ENCODE measurements at regions not wholly inside any gene's neighbourhood (a gene's known extent, or its start where the extent isn't known, plus 50 kb on each side); places are given as distances from the start of the nearest gene placed in this dataset.

DNA sequence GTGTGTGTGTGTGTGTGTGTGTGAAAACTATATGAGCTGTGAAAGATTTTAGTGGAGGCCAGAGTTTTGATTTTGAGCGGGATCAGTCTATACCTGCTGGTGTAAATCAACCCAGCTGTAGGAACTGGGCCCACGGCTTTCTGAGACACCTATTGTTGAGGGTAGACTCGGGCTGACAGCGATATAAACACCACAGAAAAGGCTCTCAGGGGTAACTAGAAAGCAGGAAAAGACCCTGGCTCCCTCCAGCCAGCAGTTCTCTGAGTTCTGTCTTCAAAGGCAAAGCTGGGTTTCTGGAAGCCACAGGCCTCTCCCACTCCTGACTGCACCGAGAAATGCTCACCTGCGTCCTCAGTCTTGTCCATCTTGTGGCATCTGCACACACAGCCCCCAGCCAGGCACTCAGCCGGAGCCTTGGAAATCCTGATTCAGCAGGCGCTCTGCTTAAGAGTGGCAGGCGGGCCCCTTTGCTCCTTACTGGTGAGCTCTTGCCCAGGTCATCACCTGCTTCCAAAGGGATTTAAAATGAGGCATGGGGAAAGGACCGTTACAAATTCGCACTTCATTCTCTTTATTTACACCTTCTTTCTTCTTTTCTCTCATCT, 223.3 kb downstream of the NDUFS4 start:
- no peak overlapping the region for H4K8ac ChIP-seq (ENCODE audit: extremely low read depth, insufficient read depth, low read length)
- POLR2A ChIA-PET (ENCODE audit: partially characterized antibody) = no interaction called here

More for the DNA sequence above, 223.3 kb downstream of the NDUFS4 start:
- H3K23ac ChIP-seq (ENCODE audit: insufficient read length) = no peak overlapping the region
- H2BK120ac ChIP-seq (replicated peaks; ENCODE audit: low read depth, low read length) = no peak overlapping the region
- H2AK5ac ChIP-seq (ENCODE audit: low read depth, low read length) = no peak overlapping the region
- no peak overlapping the region for H3K14ac ChIP-seq (ENCODE audit: insufficient read length)
- H3K4me1 ChIP-seq (replicated peaks in 1 of 4; ENCODE audit: control insufficient read depth in 3 of 4, insufficient read depth in 4 of 4, low read length in 3 of 4) = peaks cover 1 to 7% (median 4%) of the 10 kb centered on the region in 4 experiments; a peak in 2 of 7 replicates
- H3K79me2 ChIP-seq (ENCODE audit: control insufficient read depth in 1 of 2, insufficient read depth in 2 of 2, low read length in 2 of 2) = no peaks in the 10 kb centered on the region
- H4K91ac ChIP-seq (replicated peaks; ENCODE audit: insufficient read length, low read length) = no peak overlapping the region
- no peak for DNase-seq (ENCODE audit: low read depth in 1 of 2, low spot score in 2 of 2)
- H3K9me3 ChIP-seq (ENCODE audit: insufficient read depth in 2 of 2, low read depth in 1 of 2, low read length in 1 of 2) = peaks cover 2 to 5% of the 10 kb centered on the region in 2 experiments; a peak in 1 of 4 replicates
- H3K23me2 ChIP-seq (ENCODE audit: low read depth, low read length) = no peaks in the 10 kb centered on the region
- H3K4me2 ChIP-seq (ENCODE audit: insufficient read depth in 1 of 2, low read depth in 2 of 2, low read length in 2 of 2) = no peak overlapping the region
- H3K27me3 ChIP-seq (replicated peaks in 1 of 4; ENCODE audit: control insufficient read depth in 3 of 4, extremely low read depth in 1 of 4, insufficient read depth in 3 of 4, low read length in 3 of 4) = no peaks in the 10 kb centered on the region
- H2AFZ ChIP-seq (ENCODE audit: low read length) = peak overlapping the region; percentile 63
- H4K5ac ChIP-seq (ENCODE audit: insufficient read length, low read depth, low read length) = no peak overlapping the region
- no peak overlapping the region for H3K9ac ChIP-seq (replicated peaks in 1 of 4; ENCODE audit: extremely low read depth in 1 of 4, low read depth in 3 of 4, low read length in 3 of 4)
- H2BK20ac ChIP-seq (ENCODE audit: low read length) = no peak overlapping the region
- H3K4me3 ChIP-seq (ENCODE audit: extremely low read depth in 1 of 4, insufficient read depth in 2 of 4, low read depth in 3 of 4, low read length in 4 of 4) = no peak overlapping the region
- H2BK5ac ChIP-seq (ENCODE audit: low read depth, low read length) = no peak overlapping the region
- TF ChIP-seq SRF (IDR thresholded peaks at IDR 0.05; ENCODE audit: low read depth, low read length) (no peak), FOSL1 (IDR thresholded peaks at IDR 0.05; ENCODE audit: insufficient read depth, low read depth, low read length) (no peak)
- CTCF ChIA-PET (ENCODE audit: partially characterized antibody) = interaction anchor here (1.3 to 1.7 kb wide), 2 partner anchors 13 to 445 kb away, joined by 6 read pairs; no protein-coding TSS in a partner anchor
- no peak overlapping the region for H2BK12ac ChIP-seq (ENCODE audit: low read depth, low read length)
- H4K20me1 ChIP-seq (replicated peaks in 1 of 2; ENCODE audit: control insufficient read depth in 1 of 2, insufficient read depth in 2 of 2, low read length in 2 of 2) = no peaks in the 10 kb centered on the region
- H3K4ac ChIP-seq (replicated peaks; ENCODE audit: insufficient read length, low read depth, low read length) = no peak overlapping the region
- no peak for FAIRE-seq
- H3K36me3 ChIP-seq (ENCODE audit: control insufficient read depth in 2 of 4, insufficient read depth in 4 of 4, low read length in 3 of 4) = no peaks in the 10 kb centered on the region
- H3K79me1 ChIP-seq (ENCODE audit: low read depth, low read length) = no peaks in the 10 kb centered on the region
- H3K27ac ChIP-seq (ENCODE audit: low read depth, low read length) = no peak overlapping the region
- no peak overlapping the region for H3K56ac ChIP-seq (replicated peaks; ENCODE audit: insufficient read length, low read depth, low read length)
- H2BK15ac ChIP-seq (ENCODE audit: low read length) = no peak overlapping the region
- 83% methylated on average over 11 of the region's 11 CpGs; no CpG with 5 or more reads in 1 of the 2 experiments for WGBS, 2 experiments (ENCODE audit: extremely low coverage in 1 of 2, insufficient coverage in 1 of 2, insufficient read length in 1 of 2, insufficient replicate concordance in 2 of 2, low coverage in 1 of 2, low lambda C conversion rate in 2 of 2, missing lambda C conversion rate in 1 of 2)
- H3K18ac ChIP-seq (ENCODE audit: extremely low read depth, low read length) = no peak overlapping the region
